OCI-M2 (cell line): ENCODE measurements at regions not wholly inside any gene's neighbourhood (a gene's known extent, or its start where the extent isn't known, plus 50 kb on each side); places are given as distances from the start of the nearest gene placed in this dataset.
"Not testable (repeated sequence)": the region's sequence is repeated elsewhere in the genome, so short reads cannot be mapped to it uniquely, and the experiment has no call there.

Experiments used
- DNase-seq: peaks from one replicate; lab custom pipeline; 2025; ENCODE audit not compliant: unreplicated experiment; lab: John Stamatoyannopoulos, UW

DNA sequence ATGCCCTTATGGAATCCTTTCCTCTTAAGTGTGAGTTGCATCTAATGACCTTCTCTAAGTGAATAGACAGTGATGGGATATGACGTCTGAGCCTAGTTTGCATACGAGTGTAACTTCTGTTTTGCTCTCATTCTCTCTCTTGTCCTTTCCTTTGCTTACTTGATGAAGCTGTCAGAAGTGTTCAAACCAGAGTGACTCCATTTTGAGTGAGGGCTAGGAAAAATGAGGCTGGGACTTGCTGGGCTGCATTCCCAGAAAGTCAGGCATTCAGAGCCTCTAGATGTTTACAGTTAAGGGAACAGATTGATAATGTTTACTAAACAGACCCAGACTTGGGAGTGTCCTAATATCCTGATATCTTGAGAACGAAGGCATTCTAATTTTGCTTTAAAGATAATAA, 311.2 kb upstream of the SOX4 start:
- not testable (repeated sequence) for DNase-seq

DNA sequence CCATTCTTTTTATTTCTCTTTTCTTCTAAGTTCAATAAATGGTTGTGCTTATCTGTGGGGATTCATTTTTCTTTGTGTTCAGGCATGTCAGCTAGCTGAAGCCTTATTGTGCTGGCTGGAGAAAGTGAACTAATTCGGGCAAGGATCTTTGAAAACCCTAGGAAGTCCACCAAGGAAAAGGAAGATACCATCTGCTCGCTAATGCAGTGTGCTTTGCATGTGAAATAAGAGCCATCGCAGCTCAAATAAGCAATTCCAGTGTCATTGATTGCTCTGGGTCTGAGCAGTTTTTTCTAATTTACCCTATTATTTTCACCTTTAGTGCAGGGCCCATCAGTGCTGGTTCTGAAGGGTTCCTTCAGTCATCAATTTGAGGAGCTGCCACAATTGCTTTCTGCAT, 309.4 kb upstream of the SOX4 start:
- no peak for DNase-seq

- no peak for DNase-seq
Measured at GRCh38 chr6:21284706-21285105, 308.8 kb upstream of the SOX4 start.

GRCh38 chr6:21294144-21294543, 299.4 kb upstream of the SOX4 start:
- DNase-seq: no peak

- DNase-seq: no peak
Measured at GRCh38 chr6:21295506-21296240, 297.9 kb upstream of the SOX4 start.

- no peak for DNase-seq
Measured at GRCh38 chr6:21297665-21298064, 295.9 kb upstream of the SOX4 start.

GRCh38 chr6:21299216-21299615, 294.3 kb upstream of the SOX4 start:
- DNase-seq: no peak

DNA sequence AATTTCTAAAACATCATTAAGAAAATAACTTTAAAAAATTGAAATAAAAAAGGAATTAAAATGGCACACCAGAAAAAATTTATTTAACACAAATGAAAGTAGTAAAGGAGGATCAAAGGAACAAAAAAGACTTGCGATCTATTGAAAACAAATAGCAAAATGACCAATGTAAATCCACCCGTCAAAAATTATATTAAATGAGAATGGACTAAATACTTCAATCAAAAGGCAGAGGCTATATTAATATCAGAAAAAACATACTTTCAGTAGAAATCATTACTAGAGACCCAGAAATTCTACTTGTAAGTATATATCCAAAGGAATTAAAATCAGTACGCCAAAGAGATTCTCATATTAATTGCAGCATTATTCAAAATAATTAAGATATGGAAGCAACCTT, 293.1 kb upstream of the SOX4 start:
- DNase-seq: no peak

DNA sequence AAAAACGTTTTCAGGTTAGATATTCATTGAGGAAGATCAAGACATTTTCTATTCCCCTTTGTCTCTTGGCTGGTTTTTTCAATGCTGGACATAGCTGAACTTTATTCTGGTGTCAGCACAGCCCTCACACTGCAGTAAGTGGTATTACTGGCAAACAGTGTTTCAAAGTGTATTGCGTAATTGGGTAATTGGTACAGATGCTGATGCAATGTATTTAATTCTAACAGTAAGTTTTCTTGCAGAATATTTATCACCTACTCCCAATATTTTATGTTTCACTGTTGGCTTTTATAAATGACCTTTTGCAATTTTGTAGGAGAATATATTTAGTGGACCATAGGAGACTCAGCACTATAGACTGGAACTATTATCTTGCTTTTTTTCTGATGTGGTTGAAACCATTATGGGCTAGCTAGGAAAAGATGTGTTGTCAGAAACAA, 287.6 kb upstream of the SOX4 start:
- DNase-seq: no peak

GRCh38 chr6:21306546-21306945, 287.0 kb upstream of the SOX4 start:
- DNase-seq: no peak

DNA sequence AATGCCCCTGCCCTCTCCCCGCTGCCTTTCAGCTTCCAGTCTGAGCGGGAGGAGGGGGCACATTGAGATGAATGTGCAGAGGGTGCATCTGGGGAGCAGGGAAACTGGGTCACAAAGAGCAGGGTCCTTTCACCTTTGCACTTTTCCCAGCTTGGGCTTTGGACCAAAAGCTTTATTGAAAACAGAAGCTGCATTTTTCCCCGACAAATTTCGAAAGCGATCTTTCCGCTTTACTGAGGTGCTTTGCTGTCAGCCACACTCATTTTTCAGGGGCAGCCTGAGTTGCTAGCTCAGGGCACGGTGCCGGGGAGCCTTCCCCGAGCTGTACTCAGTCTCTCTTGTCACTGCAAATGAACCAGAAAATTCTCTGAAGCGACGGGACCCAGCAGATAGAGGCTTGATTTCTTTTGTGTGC, 283.7 kb upstream of the SOX4 start:
- DNase-seq: no peak

DNA sequence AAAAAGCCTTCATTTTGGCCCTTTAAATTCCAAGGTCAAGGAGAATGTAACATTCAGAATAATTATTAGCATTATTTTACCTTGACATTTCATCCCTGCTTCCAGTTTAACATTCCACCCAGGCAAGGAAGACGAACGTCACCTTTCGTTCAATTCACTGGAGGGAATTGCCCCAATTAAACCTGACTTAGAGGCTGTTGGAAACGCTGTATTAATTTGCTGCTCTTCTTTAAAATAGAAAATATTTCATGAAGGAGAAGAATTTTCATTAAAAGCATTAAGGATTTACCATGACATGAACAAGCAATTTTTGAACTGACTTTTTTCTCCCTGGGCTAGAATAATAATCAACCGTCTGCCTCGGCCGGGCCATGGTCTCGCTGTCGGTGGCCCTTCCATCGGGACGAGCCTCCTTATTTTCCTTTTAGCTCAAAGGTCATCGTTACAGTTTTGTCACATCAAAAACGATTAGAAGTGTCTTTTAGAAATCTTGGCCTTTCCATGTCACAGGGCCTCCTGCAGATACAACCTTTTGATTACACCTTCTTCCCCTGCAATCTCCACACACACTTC, 282.9 kb upstream of the SOX4 start:
- DNase-seq: no peak

DNA sequence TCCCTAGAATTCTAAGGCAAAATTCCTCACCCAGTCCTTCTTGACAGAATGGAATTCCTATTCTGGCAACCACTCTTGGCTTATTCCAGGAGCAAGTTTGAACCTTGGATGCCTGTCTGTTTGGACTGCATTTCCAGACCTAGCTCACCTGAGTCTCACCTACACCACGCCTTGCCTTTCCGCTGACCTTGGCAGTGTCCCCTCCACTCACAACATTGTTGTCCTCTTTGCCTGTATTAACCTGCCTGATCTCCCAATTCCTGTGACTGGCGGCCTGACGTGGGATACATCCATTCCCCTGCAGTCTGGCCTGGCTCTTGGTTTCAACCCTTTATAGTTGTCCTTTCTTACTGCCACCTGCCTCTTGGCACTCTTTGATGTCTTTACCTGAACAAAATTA, 281.4 kb upstream of the SOX4 start:
- no peak for DNase-seq

- DNase-seq: no peak
Measured at GRCh38 chr6:21317642-21318041, 275.9 kb upstream of the SOX4 start.

DNA sequence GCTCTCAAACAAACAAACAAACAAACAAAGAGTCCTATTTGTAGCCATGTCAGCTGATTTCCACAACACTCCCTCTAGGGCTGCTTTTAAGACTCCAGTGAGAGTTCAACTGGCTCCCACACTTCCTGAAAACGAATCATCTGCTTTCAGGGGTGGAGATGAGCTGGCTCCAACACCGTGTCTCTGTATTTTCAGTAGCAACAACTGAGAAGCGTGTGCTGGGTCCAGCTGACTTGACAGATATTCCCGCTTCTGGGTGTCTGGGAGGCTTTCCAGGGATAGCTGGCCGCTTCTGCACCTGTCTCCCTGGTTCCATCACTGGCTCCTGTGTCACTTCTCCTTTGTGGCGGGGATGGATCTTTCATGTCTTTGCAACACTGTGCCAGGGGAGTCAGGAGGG, 272.5 kb upstream of the SOX4 start:
- no peak for DNase-seq

DNA sequence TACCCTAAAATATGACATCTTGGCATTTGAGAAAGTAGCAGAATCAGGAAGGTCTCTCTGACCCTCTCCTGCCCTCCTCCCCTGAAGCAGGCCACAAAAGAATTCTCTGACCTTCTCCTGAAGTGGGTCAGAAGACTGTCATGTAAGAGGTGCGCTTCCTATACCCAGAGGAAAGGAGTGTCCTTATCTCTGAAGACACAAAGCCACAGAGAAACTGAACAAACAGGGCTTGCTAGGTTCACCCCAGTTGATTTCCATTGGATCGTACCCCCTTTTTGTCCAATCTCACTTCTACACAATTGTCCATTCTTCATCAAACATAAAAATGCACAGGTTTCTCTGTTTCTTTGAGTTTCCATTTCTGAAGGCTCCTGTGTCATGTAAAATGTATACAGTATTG, 272.0 kb upstream of the SOX4 start:
- no peak for DNase-seq

DNA sequence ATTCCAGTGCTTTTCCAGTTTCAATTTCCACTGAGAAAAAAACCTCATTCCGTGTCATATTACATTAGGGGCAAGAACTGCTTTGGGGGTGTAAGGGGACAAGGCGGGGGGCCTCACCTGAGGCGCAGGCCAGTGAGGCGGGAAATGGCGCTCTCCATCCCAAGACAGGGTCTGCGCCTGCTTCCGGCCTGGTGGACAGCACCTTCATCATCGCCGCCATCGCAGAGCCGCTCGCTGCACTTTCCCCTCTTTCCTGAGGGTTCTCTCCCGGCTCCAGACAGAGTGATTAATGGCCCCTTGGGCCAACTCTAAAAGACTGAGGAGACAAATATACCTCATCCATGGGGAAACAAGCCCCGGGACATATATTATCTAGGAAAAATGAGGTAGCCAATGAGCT, 270.0 kb upstream of the SOX4 start:
- no peak for DNase-seq

GRCh38 chr6:21325201-21325856, 268.2 kb upstream of the SOX4 start:
- no peak for DNase-seq

GRCh38 chr6:21327326-21328112, 266.0 kb upstream of the SOX4 start:
- no peak for DNase-seq

DNA sequence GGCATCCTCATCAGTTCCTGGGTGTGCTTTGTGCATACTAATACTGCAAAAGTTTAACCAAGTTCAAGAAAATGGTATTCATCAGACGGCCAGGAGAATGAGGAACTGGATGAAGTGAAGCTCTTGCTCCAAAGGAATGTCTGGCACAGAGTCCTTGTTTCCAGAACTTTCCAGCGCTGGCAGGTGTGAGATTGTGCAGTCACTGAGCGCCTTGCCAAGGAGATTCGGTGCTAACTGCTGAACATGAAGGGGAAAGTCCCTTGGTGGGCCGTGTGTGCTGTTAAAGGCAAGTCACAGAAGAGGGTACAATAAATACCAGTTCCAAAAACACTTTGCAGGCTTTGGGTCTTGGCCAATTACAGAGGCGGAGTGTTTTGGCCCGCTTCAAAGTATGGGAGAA, 262.3 kb upstream of the SOX4 start:
- DNase-seq: no peak

DNA sequence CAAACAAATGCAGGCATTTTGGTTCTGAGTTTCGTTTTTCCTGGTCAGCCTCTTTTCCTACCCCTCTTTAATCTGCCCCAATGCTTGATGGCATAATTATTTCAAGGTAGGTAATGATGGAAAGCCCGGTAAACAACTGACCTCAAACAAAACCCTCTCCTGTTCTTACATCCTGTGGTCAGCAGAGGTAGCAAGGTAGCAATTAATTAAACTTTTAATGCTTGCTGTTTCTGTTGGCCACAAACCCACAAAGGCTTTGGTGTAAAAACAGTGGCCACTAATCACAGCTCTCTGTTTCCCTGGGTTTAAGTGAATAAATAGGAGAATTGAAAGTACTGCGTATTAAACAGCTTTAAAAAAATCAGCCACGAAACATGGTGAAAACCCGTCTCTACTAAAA, 261.5 kb upstream of the SOX4 start:
- DNase-seq: no peak

GRCh38 chr6:21332660-21333059, 260.9 kb upstream of the SOX4 start:
- DNase-seq: no peak
